ENCODE measurements at regions not wholly inside any gene's neighbourhood (a gene's known extent, or its start where the extent isn't known, plus 50 kb on each side); places are given as distances from the start of the nearest gene placed in this dataset.
"Not testable (repeated sequence)": the region's sequence is repeated elsewhere in the genome, so short reads cannot be mapped to it uniquely, and the experiment has no call there.

DNA sequence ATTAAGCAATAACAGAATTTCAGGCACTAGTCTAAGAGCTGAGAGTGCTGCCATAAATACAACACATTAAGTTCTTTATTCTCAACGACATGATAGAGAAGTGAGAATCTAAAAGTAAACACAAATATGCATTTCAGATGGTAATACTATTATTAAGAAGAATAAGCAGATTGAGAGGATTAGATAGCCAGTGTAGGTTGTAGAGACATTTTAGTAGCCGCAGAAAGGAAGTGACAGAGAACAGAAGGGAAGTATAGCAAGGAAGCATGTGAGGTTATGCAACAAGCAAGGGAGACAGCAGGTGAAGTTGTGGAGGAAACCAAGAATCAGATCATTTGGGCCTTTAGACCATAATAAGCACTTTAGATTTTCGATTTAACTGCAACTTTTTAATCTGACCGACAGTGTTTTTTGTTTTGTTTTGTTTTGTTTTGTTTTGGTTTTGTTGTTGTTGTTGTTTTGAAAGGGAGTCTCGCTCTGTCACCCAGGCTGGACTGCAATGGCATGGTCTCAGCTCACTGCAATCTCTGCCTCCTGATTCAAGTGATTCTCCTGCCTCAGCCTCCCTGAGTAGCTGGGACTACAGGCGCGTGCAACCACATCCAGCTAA, 737.0 kb upstream of the ADGRB3 start:
- no peak for DNase-seq (ENCODE audit: low read depth)

DNA sequence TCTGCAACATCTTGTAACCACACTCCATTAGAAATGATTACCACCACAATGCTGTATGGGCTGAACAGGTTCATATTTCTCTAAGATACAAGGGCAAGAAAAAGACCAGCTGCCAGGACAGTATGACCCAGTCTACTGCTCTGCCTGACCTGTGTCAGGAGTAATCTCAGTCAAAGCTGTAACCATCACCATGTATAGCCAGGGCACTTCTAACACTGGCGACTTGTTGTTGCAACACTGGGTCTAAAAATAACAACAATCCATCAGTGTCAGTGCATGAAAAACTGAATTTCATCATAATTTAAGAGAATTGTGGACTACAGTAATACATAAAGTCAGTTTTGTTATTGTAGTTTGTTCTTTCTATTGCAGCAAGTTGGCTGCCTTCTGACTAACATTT, 738.6 kb upstream of the ADGRB3 start:
- DNase-seq (ENCODE audit: low read depth) = peak; percentile 71

GRCh38 chr6:67889682-67889995, 745.4 kb upstream of the ADGRB3 start:
- DNase-seq (ENCODE audit: low read depth) = no peak

- peak; percentile 6 for DNase-seq (ENCODE audit: low read depth)
Observed at GRCh38 chr6:67888886-67889681, 746.0 kb upstream of the ADGRB3 start.

- DNase-seq (ENCODE audit: low read depth) = no peak
Observed at GRCh38 chr6:67888546-67888885, 746.6 kb upstream of the ADGRB3 start.

GRCh38 chr6:67887747-67888545, 747.1 kb upstream of the ADGRB3 start:
- no peak for DNase-seq (ENCODE audit: low read depth)

GRCh38 chr6:67887419-67887746, 747.7 kb upstream of the ADGRB3 start:
- no peak for DNase-seq (ENCODE audit: low read depth)

- DNase-seq (ENCODE audit: low read depth) = no peak
Observed at GRCh38 chr6:67886840-67887292, 748.2 kb upstream of the ADGRB3 start.

DNA sequence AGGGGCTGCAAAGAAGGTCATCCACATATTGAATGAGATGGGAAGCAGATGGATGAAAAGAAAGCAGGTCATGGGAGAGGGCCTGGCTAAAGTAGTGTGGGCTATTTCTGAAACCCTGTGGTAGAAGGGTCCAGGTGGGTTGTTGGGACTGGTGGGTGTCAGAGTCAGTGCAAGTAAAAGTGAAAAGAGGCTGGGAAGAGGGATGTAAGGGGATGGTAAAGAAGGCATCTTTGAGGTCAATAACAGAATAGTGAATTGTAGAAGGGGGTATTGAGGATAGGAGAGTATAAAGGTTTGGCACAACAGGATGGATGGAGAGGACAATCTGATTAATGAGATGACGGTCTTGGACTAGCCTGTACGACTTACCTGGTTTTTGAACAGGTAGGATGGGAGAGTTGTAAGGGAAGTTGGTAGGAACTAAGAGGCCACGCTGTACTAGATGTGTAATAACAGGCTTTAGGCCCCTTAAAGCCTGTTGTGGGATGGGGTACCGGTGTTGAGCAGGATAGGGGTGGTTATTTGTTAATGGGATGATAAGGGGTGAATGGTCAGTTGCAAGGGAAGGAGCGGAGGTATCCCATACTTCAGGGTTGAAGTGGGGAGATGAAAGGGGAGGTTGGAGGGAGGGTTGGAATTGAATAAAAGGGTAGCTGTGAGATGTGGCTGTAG, 748.9 kb upstream of the ADGRB3 start:
- DNase-seq (ENCODE audit: low read depth) = no peak

DNA sequence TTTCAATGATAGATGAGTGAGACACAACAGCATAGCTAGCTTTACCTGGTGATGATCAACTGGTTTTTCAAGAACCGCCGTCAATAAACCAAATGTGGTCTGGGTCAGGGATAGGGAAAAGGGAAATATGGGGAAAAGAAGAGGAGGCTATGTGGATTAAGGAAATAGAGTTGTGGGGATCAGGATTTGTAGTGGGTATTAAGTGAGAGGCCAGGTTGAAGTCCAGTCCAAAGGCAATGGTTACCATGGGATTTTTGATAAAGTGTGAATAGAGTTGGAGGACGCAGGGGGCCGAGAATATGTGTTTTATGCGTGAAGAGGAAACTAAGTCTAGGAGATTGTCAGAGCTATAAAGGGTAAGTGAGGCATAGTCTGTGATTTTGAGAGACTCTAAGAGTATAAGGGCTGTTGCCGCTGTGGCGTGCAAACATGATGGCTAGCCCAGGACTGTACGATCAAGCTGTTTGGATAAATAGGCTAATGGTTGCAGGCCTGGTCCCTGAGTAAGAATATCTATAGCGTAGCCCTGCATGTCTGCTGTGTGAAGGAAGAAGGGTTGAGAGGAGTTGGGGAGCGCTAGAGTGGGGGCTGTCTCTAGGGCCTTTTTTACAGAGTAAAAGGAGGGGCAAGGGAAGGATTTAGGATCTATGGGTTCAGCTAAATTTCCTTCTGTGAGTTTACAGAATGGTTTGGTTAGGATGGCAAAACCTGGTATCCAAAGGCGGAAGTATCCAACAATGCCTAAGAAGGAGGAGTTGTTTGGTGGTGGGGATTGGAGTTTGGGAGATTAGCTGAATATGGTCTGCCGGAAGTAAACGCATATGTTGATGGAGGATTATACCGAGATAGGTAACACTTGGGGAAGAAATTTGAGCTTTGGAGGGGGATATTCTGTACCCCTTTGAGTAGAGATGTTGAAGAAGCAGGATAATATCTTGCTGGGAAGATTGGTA, 749.7 kb upstream of the ADGRB3 start:
- DNase-seq (ENCODE audit: low read depth) = no peak

DNA sequence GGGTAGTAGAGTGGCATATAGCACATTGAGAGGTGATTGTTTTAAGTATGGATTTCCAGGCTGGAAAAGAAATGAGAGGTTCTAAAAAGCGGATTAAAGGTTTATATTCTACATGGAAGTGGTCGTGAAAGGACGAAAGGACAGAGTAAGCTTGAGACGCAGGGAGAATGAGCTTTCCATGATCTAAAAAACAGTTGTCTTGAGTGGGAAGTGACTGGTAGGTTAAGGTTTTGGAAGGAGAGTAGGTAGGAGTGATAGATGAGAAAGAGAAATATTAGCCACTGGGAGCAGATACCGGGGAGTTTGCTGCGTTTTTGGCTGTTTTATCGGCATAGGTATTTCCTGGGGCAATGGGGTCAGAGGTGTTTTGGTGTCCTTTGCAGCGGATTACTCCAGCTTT, 750.6 kb upstream of the ADGRB3 start:
- no peak for DNase-seq (ENCODE audit: low read depth)

GRCh38 chr6:67883500-67884366, 751.3 kb upstream of the ADGRB3 start:
- no peak for DNase-seq (ENCODE audit: low read depth)

- no peak for DNase-seq (ENCODE audit: low read depth)
Observed at GRCh38 chr6:67882436-67883311, 752.4 kb upstream of the ADGRB3 start.

DNA sequence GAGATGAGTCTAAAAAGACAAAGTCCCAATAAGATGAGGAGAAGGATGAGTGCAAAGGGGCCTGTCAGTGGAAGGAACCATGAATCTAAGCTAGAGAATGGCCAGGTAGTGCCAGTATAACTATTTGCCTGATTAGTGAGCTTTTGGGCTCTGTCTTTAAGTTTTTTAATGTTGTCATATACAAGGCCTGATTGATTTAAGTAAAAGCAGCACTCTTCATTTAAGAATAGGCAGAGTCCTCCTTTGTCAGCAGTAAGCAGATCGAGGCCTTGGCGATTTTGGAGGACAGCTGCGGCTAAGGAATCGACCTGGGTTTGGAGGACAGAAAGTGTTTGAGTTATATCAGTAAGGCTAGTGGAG, 753.4 kb upstream of the ADGRB3 start:
- no peak for DNase-seq (ENCODE audit: low read depth)

- DNase-seq (ENCODE audit: low read depth) = peak; percentile 23
Observed at GRCh38 chr6:67880939-67881705, 754.0 kb upstream of the ADGRB3 start.

GRCh38 chr6:67880343-67880742, 754.7 kb upstream of the ADGRB3 start:
- not testable (repeated sequence) for DNase-seq (ENCODE audit: low read depth)

- not testable (repeated sequence) for DNase-seq (ENCODE audit: low read depth)
Observed at GRCh38 chr6:67879928-67880327, 755.2 kb upstream of the ADGRB3 start.

GRCh38 chr6:67879105-67879904, 755.8 kb upstream of the ADGRB3 start:
- DNase-seq (ENCODE audit: low read depth) = not testable (repeated sequence)
